Keratinocyte (primary cell): ENCODE measurements at regions not wholly inside any gene's neighbourhood (a gene's known extent, or its start where the extent isn't known, plus 50 kb on each side); places are given as distances from the start of the nearest gene placed in this dataset.

Experiments used
- CTCF ChIP-seq, 3 experiments: IDR thresholded peaks in 1 of 3; conservative IDR thresholded peaks in 1 of 3; optimal IDR thresholded peaks in 1 of 3; 2 replicates in 2 of 3; 3 replicates in 1 of 3; pipeline versions ENCODE3 to v1.5.1; 2011; ENCODE audit warnings: low read length in 3 of 3, mild to moderate bottlenecking in 3 of 3, moderate library complexity in 2 of 3, control low read depth in 1 of 3, inconsistent platforms in 1 of 3; ENCODE audit not compliant: insufficient read depth in 2 of 3; ENCODE audit errors: extremely low read depth in 1 of 3
- EZH2 ChIP-seq: IDR thresholded peaks from one replicate; pipeline ENCODE4 v1.6.1; 2012; ENCODE audit warnings: inconsistent platforms, mild to moderate bottlenecking, low read length, moderate library complexity

GRCh38 chr11:115860246-115860645 is 356.0 kb upstream of the CADM1 start:
- TF ChIP-seq CTCF (optimal IDR thresholded peaks at IDR 0.05 in 1 of 3, IDR thresholded peaks at IDR 0.05 in 1 of 3, conservative IDR thresholded peaks at IDR 0.05 in 1 of 3; ENCODE audit: extremely low read depth in 1 of 3, insufficient read depth in 2 of 3, low read length in 3 of 3) = no peak
- TF ChIP-seq EZH2 = no peak
